Naive thymus-derived CD4-positive, alpha-beta T cell (primary cell): ENCODE measurements at regions not wholly inside any gene's neighbourhood (a gene's known extent, or its start where the extent isn't known, plus 50 kb on each side); places are given as distances from the start of the nearest gene placed in this dataset.
"Not testable (repeated sequence)": the region's sequence is repeated elsewhere in the genome, so short reads cannot be mapped to it uniquely, and the experiment has no call there.

ENCODE experiments used
- ATAC-seq: fragments of 150-1000 bp; cut with Tn5 transposase; 2 replicates; pipeline ENCODE4 v1.10.0; 2021; ENCODE audit warnings: mild to moderate bottlenecking, moderate library complexity
- CTCF ChIA-PET: fragments of 350-600 bp; sonication (Branson Sonifier 250); formaldehyde crosslinking; loops from one replicate; lab custom pipeline; 2021; ENCODE audit warnings: antibody characterized with exemption; lab: Charles Lee
- POLR2A ChIA-PET: fragments of 350-600 bp; sonication (Branson Sonifier 250); formaldehyde crosslinking; loops from one replicate; lab custom pipeline; 2021; ENCODE audit warnings: antibody characterized with exemption, inconsistent platforms; lab: Charles Lee
- DNase-seq, 9 donors: peaks; one replicate each; pipeline versions ENCODE4 v3.0.0 to v3.0.0-alpha.2; 2020 to 2022; ENCODE audit warnings: mixed read lengths in 1 of 9
- H3K27ac ChIP-seq: one replicate; pipeline ENCODE4 v1.7.0; 2013; ENCODE audit warnings: mild to moderate bottlenecking, low read depth, low read length, moderate library complexity
- H3K27me3 ChIP-seq, 2 donors: one replicate each; pipeline ENCODE4 v1.7.0; 2013; ENCODE audit warnings: low read length in 2 of 2, mild to moderate bottlenecking in 2 of 2, moderate library complexity in 2 of 2; ENCODE audit not compliant: control insufficient read depth in 2 of 2, insufficient read depth in 2 of 2
- H3K36me3 ChIP-seq, 3 experiments: 1 replicate in 2 of 3; 2 replicates in 1 of 3; pipeline ENCODE4 v1.7.0; 2013; ENCODE audit warnings: low read length in 3 of 3, mild to moderate bottlenecking in 3 of 3, moderate library complexity in 1 of 3; ENCODE audit not compliant: insufficient read depth in 3 of 3, control insufficient read depth in 2 of 3
- H3K4me1 ChIP-seq, 2 donors: one replicate each; pipeline ENCODE4 v1.7.0; 2013; ENCODE audit warnings: low read length in 2 of 2, mild to moderate bottlenecking in 2 of 2, moderate library complexity in 1 of 2; ENCODE audit not compliant: control insufficient read depth in 2 of 2, insufficient read depth in 2 of 2
- H3K4me3 ChIP-seq: 2 replicates; pipeline ENCODE4 v1.7.0; 2013; ENCODE audit warnings: mild to moderate bottlenecking, low read length
- H3K9me3 ChIP-seq, 3 experiments: 1 replicate in 2 of 3; 2 replicates in 1 of 3; pipeline ENCODE4 v1.7.0; 2013; ENCODE audit warnings: low read length in 3 of 3; ENCODE audit not compliant: control insufficient read depth in 2 of 3
- H3K27ac Mint-ChIP-seq, 9 donors: one replicate each; pipeline ENCODE4 v1.8.0; 2020 to 2022; ENCODE audit warnings: mixed read lengths in 9 of 9, mild to moderate bottlenecking in 8 of 9, moderate library complexity in 5 of 9, inconsistent platforms in 2 of 9
- H3K27me3 Mint-ChIP-seq, 5 donors: one replicate each; pipeline ENCODE4 v1.8.0; 2021 to 2022; ENCODE audit warnings: mixed read lengths in 5 of 5, mild to moderate bottlenecking in 1 of 5
- H3K36me3 Mint-ChIP-seq, 5 donors: one replicate each; pipeline ENCODE4 v1.8.0; 2020 to 2022; ENCODE audit warnings: mixed read lengths in 5 of 5, mild to moderate bottlenecking in 3 of 5, inconsistent platforms in 1 of 5
- H3K4me1 Mint-ChIP-seq, 7 donors: one replicate each; pipeline ENCODE4 v1.8.0; 2020 to 2022; ENCODE audit warnings: mixed read lengths in 7 of 7, mild to moderate bottlenecking in 3 of 7, inconsistent platforms in 1 of 7
- H3K4me3 Mint-ChIP-seq, 10 donors: one replicate each; pipeline ENCODE4 v1.8.0; 2020 to 2022; ENCODE audit warnings: mild to moderate bottlenecking in 10 of 10, mixed read lengths in 10 of 10, moderate library complexity in 6 of 10, inconsistent platforms in 2 of 10
- H3K9me3 Mint-ChIP-seq, 11 donors: one replicate each; pipeline ENCODE4 v1.8.0; 2020 to 2022; ENCODE audit warnings: mixed read lengths in 11 of 11, mild to moderate bottlenecking in 4 of 11, inconsistent platforms in 1 of 11, moderate library complexity in 1 of 11
- intact Hi-C, 2 donors: fragments of 100-400 bp; cut with micrococcal nuclease; formaldehyde crosslinking; loops; one replicate each; pipeline ENCODE4 v1.15.1; 2023

GRCh38 chr5:91754990-91755389 is 371.9 kb upstream of the ARRDC3 start:
- intact Hi-C loops, result no loop called here
- H3K4me1 Mint-ChIP-seq, result no peaks in the 10 kb centered on the region
- CTCF ChIA-PET, result no interaction called here
- H3K9me3 Mint-ChIP-seq, result peaks cover 0 to 12% (median 5%) of the 10 kb centered on the region in 11 donors
- H3K36me3 Mint-ChIP-seq, result no peaks in the 10 kb centered on the region
- Histone ChIP-seq H3K9me3 (peaks cover 0 to 4% (median 0%) of the 10 kb centered on the region in 3 experiments), H3K27ac (no peak overlapping the region), H3K27me3 (no peaks in the 10 kb centered on the region), H3K4me3 (no peak overlapping the region), H3K4me1 (no peaks in the 10 kb centered on the region), H3K36me3 (no peaks in the 10 kb centered on the region)
- H3K27ac Mint-ChIP-seq, result no peak overlapping the region
- H3K27me3 Mint-ChIP-seq, result no peaks in the 10 kb centered on the region
- DNase-seq, result no peak
- ATAC-seq, result no peak
- POLR2A ChIA-PET, result no interaction called here
- no peak overlapping the region for H3K4me3 Mint-ChIP-seq

GRCh38 chr5:91744470-91744869 is 361.4 kb upstream of the ARRDC3 start:
- ATAC-seq, H3K4me3 Mint-ChIP-seq, H3K4me1 ChIP-seq, H3K27ac Mint-ChIP-seq, H3K27ac ChIP-seq, H3K36me3 ChIP-seq, H3K27me3 Mint-ChIP-seq, H3K36me3 Mint-ChIP-seq, DNase-seq, H3K4me3 ChIP-seq, H3K27me3 ChIP-seq, POLR2A ChIA-PET, intact Hi-C loops, H3K9me3 Mint-ChIP-seq, H3K9me3 ChIP-seq, H3K4me1 Mint-ChIP-seq, CTCF ChIA-PET: not testable (repeated sequence)

- Histone ChIP-seq H3K27ac (no peak overlapping the region), H3K27me3 (no peaks in the 10 kb centered on the region), H3K36me3 (no peaks in the 10 kb centered on the region), H3K4me3 (no peak overlapping the region), H3K4me1 (no peaks in the 10 kb centered on the region), H3K9me3 (no peaks in the 10 kb centered on the region)
- H3K4me1 Mint-ChIP-seq, result no peaks in the 10 kb centered on the region
- CTCF ChIA-PET, result no interaction called here
- ATAC-seq, result no peak
- no peak overlapping the region for H3K4me3 Mint-ChIP-seq
- H3K9me3 Mint-ChIP-seq, result peaks cover 0 to 4% (median 0%) of the 10 kb centered on the region in 11 donors
- H3K27ac Mint-ChIP-seq, result no peak overlapping the region
- H3K36me3 Mint-ChIP-seq, result no peaks in the 10 kb centered on the region
- POLR2A ChIA-PET, result no interaction called here
- intact Hi-C loops, result no loop called here
- no peaks in the 10 kb centered on the region for H3K27me3 Mint-ChIP-seq
- DNase-seq, result no peak
Observed at GRCh38 chr5:91742550-91742949, 359.4 kb upstream of the ARRDC3 start.

GRCh38 chr5:91741764-91742505 is 358.8 kb upstream of the ARRDC3 start:
- H3K27me3 Mint-ChIP-seq, result no peaks in the 10 kb centered on the region

GRCh38 chr5:91730026-91730425 is 346.9 kb upstream of the ARRDC3 start:
- H3K27ac Mint-ChIP-seq, result no peak overlapping the region
- H3K27me3 Mint-ChIP-seq, result no peaks in the 10 kb centered on the region
- DNase-seq (no peak), ATAC-seq (no peak)
- ChIA-PET CTCF (no interaction called here), POLR2A (no interaction called here)
- peaks cover 0 to 11% (median 0%) of the 10 kb centered on the region in 11 donors for H3K9me3 Mint-ChIP-seq
- no peak overlapping the region for H3K27ac ChIP-seq
- H3K9me3 ChIP-seq, result no peaks in the 10 kb centered on the region
- no peaks in the 10 kb centered on the region for H3K36me3 ChIP-seq
- H3K4me1 ChIP-seq, result no peaks in the 10 kb centered on the region
- H3K27me3 ChIP-seq, result no peaks in the 10 kb centered on the region
- intact Hi-C loops, result no loop called here
- H3K4me3 ChIP-seq, result no peak overlapping the region
- H3K4me3 Mint-ChIP-seq, result no peak overlapping the region
- H3K36me3 Mint-ChIP-seq, result no peaks in the 10 kb centered on the region
- H3K4me1 Mint-ChIP-seq, result no peaks in the 10 kb centered on the region

More at GRCh38 chr5:91741764-91742505, 358.8 kb upstream of the ARRDC3 start:
- Histone ChIP-seq H3K36me3 (no peaks in the 10 kb centered on the region), H3K4me1 (no peaks in the 10 kb centered on the region), H3K9me3 (no peaks in the 10 kb centered on the region), H3K27me3 (no peaks in the 10 kb centered on the region), H3K4me3 (no peak overlapping the region), H3K27ac (no peak overlapping the region)
- ChIA-PET POLR2A (no interaction called here), CTCF (no interaction called here)
- Mint-ChIP-seq H3K4me1 (no peaks in the 10 kb centered on the region), H3K9me3 (peaks cover 0 to 7% (median 0%) of the 10 kb centered on the region in 11 donors), H3K36me3 (no peaks in the 10 kb centered on the region), H3K27ac (no peak overlapping the region), H3K4me3 (no peak overlapping the region)
- intact Hi-C loops, result no loop called here
- no peak for ATAC-seq
- DNase-seq, result no peak

- Histone ChIP-seq H3K4me1 (no peaks in the 10 kb centered on the region), H3K36me3 (no peaks in the 10 kb centered on the region), H3K27ac (no peak overlapping the region), H3K4me3 (no peak overlapping the region), H3K27me3 (no peaks in the 10 kb centered on the region), H3K9me3 (no peaks in the 10 kb centered on the region)
- H3K27me3 Mint-ChIP-seq, result no peaks in the 10 kb centered on the region
- peaks cover 0 to 11% (median 0%) of the 10 kb centered on the region in 11 donors for H3K9me3 Mint-ChIP-seq
- no peaks in the 10 kb centered on the region for H3K4me1 Mint-ChIP-seq
- ChIA-PET CTCF (no interaction called here), POLR2A (no interaction called here)
- ATAC-seq (no peak), DNase-seq (no peak)
- H3K36me3 Mint-ChIP-seq, result no peaks in the 10 kb centered on the region
- intact Hi-C loops, result no loop called here
- H3K27ac Mint-ChIP-seq, result no peak overlapping the region
- H3K4me3 Mint-ChIP-seq, result no peak overlapping the region
Observed at GRCh38 chr5:91727463-91727862, 344.3 kb upstream of the ARRDC3 start.

GRCh38 chr5:91722736-91723467 is 339.8 kb upstream of the ARRDC3 start:
- H3K9me3 Mint-ChIP-seq, result peaks cover 0 to 10% (median 0%) of the 10 kb centered on the region in 11 donors
- no peaks in the 10 kb centered on the region for H3K9me3 ChIP-seq
- ATAC-seq, result no peak
- no peaks in the 10 kb centered on the region for H3K27me3 ChIP-seq
- H3K4me1 ChIP-seq, result no peaks in the 10 kb centered on the region
- H3K4me3 Mint-ChIP-seq, result no peak overlapping the region
- no peak overlapping the region for H3K4me3 ChIP-seq
- no peak overlapping the region for H3K27ac Mint-ChIP-seq
- H3K27me3 Mint-ChIP-seq, result no peaks in the 10 kb centered on the region
- no peaks in the 10 kb centered on the region for H3K36me3 Mint-ChIP-seq
- H3K4me1 Mint-ChIP-seq, result no peaks in the 10 kb centered on the region
- ChIA-PET POLR2A (no interaction called here), CTCF (no interaction called here)
- intact Hi-C loops, result no loop called here
- H3K27ac ChIP-seq, result no peak overlapping the region
- DNase-seq, result no peak
- no peaks in the 10 kb centered on the region for H3K36me3 ChIP-seq
